Activated CD4-positive, alpha-beta T cell treated with anti-CD3 and anti-CD28 coated beads, Interleukin-2, amount 50 U/mL, for 4 hours (primary cell): ENCODE measurements at regions not wholly inside any gene's neighbourhood (a gene's known extent, or its start where the extent isn't known, plus 50 kb on each side); places are given as distances from the start of the nearest gene placed in this dataset.
"Not testable (repeated sequence)": the region's sequence is repeated elsewhere in the genome, so short reads cannot be mapped to it uniquely, and the experiment has no call there.

ENCODE experiments used
- DNase-seq, 2 experiments: peaks; one replicate each; pipeline ENCODE4 v3.0.0-alpha.2; 2020

- no peak for DNase-seq
Observed at GRCh38 chr3:194867270-194867983, 181.7 kb downstream of the FAM43A start.

GRCh38 chr3:194868831-194869230, 183.1 kb downstream of the FAM43A start:
- DNase-seq = no peak

- no peak for DNase-seq
Observed at GRCh38 chr3:194869482-194870169, 183.9 kb downstream of the FAM43A start.

DNA sequence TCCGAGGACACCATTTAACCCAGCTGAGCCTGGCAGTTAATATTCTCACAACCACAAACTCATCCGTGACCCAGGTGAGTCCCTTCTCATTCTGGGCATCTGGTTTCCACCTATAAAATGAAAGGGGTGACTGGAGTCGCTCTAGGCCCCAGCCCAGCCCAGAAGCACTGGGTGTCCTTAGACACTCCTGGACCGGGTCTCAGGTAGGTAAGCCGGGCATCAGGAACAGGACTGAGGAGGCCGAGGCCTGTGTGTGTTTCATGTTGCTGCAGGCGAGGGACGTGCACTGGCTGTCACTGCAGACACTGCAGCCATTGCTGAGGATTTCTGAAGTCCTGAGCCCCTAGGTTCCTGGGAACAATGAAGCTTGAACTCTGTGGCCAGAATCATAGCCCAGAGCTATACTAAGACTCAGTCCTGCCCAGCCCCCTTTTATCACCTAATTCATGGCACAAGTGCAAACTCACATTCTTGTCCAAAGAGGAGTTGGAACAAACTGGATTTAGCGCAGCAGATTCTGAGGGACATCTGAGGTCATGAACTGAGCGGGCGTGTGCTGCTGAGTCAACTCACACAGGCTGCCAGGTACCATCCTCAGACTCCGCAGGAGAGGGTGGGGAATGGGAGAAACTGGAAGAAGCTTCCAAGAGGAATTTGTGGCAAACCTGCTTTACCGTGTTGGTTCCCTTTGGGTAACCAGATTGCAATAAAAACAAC, 184.9 kb downstream of the FAM43A start:
- DNase-seq = no peak

DNA sequence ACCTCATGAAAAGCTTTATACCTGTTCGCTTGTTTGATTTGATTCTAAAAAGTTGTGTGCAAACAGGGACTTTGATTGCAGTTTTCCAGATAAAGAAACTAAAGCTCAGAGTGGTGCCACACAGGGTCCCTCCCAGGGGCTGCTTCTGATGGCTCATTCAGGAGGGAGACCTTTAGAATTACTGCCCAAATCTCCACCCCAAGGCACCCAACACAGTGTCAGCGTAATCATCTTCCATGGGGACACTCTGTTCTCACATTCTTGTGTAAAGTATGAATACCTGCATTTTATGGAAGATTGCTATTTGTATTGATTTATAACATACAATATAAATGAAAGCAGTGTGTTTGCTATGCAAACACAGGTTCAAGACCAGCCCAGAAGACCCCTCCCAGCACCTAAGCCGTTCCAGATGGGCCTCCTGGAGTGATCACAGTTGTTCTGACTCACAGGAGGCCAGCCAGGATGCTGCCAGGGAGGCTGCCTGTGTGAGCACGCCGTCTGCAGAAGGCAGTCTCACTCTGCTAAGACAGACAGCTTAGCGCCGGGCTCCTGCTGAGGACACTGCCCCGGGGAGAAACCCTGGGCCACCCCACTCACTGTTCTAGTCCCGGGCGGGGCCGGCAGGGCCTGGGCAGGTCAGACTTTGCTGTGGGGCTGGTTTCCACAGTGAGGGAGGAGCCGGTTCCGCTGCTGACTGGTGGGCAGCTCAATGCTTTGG, 185.6 kb downstream of the FAM43A start:
- no peak for DNase-seq

GRCh38 chr3:194871864-194872668, 186.4 kb downstream of the FAM43A start:
- DNase-seq = no peak

DNA sequence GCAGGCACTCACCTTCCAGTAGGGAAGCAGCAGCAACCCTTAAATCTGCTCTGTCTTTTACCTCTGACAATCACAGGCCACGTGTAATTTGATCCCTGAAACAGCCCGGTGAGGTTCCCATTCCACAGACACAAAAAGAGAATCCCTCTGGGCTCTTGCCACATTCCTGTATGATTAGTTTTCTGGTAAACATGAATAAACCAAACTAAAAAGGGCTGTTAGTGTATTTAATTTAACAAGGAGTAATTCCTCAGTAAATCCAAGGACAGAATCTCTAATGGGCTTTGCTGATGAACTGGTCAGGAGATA, 186.9 kb downstream of the FAM43A start:
- no peak for DNase-seq

GRCh38 chr3:194873474-194873873, 187.8 kb downstream of the FAM43A start:
- not testable (repeated sequence) for DNase-seq

GRCh38 chr3:194874206-194874605, 188.5 kb downstream of the FAM43A start:
- DNase-seq = no peak

- DNase-seq = no peak
Observed at GRCh38 chr3:194874783-194875182, 189.1 kb downstream of the FAM43A start.

- no peak for DNase-seq
Observed at GRCh38 chr3:194875581-194876402, 190.1 kb downstream of the FAM43A start.

- DNase-seq = no peak
Observed at GRCh38 chr3:194876403-194877095, 190.9 kb downstream of the FAM43A start.

GRCh38 chr3:194877291-194878119, 191.8 kb downstream of the FAM43A start:
- DNase-seq = no peak

DNA sequence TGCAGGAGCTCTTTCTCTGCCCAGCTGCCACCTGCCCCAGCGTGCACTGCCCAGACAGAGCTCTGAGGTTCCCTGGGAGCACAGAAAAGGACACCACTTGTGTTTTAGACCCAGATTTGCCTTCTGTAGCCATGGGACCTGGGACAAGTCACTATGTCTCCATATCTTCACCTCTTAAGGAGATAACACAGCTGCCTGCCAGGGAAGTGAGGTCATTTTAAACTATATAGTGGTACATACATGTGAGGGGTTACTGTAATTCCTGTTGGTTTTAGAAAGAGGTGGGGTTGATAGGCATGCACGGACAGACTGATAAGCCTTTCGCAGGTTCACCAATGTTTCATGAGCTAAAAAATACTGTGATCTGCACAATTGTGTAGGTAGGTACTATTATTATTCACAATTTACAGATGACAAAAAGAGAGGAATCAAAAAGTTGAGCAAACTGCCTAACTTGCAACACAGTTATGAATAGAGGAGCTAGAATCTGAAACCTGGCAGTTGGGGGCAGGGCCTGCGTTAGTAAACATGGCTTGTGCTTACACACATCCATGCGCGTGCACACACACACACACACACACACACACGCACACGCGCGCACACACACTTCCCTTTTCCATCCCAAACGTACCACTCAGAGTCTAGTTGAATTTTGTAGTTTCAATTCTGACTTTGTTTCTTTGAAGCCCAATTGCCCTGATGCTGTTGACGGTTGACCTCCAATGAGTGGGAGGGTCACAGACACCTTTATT, 193.6 kb downstream of the FAM43A start:
- DNase-seq = no peak

DNA sequence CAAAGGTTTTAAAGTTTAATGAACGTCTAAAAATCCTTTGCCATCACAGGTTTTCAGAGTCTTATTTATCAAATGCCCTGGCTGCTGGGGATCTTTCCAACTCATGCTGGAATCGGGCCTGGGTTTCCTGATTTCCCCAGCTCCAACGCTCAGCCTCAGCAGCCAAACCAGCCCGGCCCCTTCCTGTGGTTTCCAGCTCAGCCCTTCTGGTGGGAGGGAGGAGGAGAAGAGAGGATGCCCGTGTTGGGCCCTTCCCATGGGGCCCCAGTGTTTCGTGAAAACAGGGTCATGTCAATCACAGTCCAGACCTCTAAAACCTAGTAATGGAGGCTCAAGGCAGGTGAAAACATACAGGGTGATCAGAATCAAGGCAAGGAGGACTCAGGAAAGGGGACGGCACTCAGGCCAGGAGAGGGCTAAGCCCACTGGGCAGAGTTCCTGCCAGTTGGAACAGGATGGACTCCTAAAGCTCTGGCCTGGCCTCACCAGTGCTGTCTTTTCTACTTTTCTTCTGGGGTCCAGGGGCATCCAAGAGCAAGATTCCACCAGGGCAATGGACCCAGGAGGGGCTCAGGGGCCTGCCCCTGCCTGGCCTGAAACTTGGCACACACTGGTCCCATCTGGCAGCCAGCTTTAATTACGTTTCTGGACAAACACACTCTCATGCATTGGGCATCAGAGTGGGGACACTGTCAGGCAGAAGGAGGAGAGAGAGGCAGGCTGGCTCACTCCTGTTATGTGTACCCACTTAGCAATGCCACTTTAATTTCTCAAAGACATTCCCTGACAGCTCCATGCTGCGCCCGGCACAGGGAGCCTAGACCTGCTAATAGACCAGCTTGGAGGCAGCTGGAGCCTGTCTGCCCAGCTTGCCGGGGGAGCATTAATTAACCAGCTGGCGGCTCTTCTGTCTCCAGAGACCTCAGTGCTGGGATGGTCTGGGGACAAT, 194.6 kb downstream of the FAM43A start:
- no peak for DNase-seq

GRCh38 chr3:194880940-194881925, 195.6 kb downstream of the FAM43A start:
- DNase-seq = no peak
